Smooth muscle cell (in vitro differentiated cells): ENCODE measurements at regions not wholly inside any gene's neighbourhood (a gene's known extent, or its start where the extent isn't known, plus 50 kb on each side); places are given as distances from the start of the nearest gene placed in this dataset.

Experiments used
- DNase-seq: peaks from one replicate; lab custom pipeline; 2025; ENCODE audit not compliant: unreplicated experiment; lab: John Stamatoyannopoulos, UW
- H2AFZ ChIP-seq: fragments of 200-600 bp; sonication (generic); 2 replicates; pipeline ENCODE4 v1.6.0; 2016; ENCODE audit warnings: antibody characterized with exemption, low read depth, mild to moderate bottlenecking
- H3F3A ChIP-seq: fragments of 200-600 bp; sonication (generic); 2 replicates; pipeline ENCODE4 v1.6.0; 2017; ENCODE audit warnings: antibody characterized with exemption, low read depth
- H3K27ac ChIP-seq: fragments of 200-600 bp; sonication (generic); 2 replicates; pipeline ENCODE4 v1.5.1; 2016; ENCODE audit warnings: low read depth, mild to moderate bottlenecking
- H3K27me3 ChIP-seq: fragments of 200-600 bp; sonication (generic); 2 replicates; pipeline ENCODE4 v1.6.1; 2016; ENCODE audit warnings: low read depth, mild to moderate bottlenecking
- H3K36me3 ChIP-seq: fragments of 200-600 bp; sonication (generic); 2 replicates; pipeline ENCODE4 v1.5.1; 2016; ENCODE audit warnings: low read depth
- H3K4me1 ChIP-seq: fragments of 200-600 bp; sonication (generic); 2 replicates; pipeline ENCODE4 v1.5.1; 2016; ENCODE audit warnings: low read depth
- H3K4me2 ChIP-seq: fragments of 200-600 bp; sonication (generic); 2 replicates; pipeline ENCODE4 v1.6.0; 2016; ENCODE audit warnings: mild to moderate bottlenecking
- H3K4me3 ChIP-seq: fragments of 200-600 bp; sonication (generic); 2 replicates; pipeline ENCODE4 v1.5.1; 2016; ENCODE audit warnings: mild to moderate bottlenecking
- H3K79me2 ChIP-seq: fragments of 200-600 bp; sonication (generic); 2 replicates; pipeline ENCODE4 v1.6.0; 2016; ENCODE audit warnings: low read depth, mild to moderate bottlenecking
- H3K9ac ChIP-seq: fragments of 200-600 bp; sonication (generic); 2 replicates; pipeline ENCODE4 v1.6.0; 2016; ENCODE audit warnings: low read depth
- H3K9me3 ChIP-seq: fragments of 200-600 bp; sonication (generic); replicated peaks from 2 replicates; pipeline ENCODE4 v1.5.1; 2016; ENCODE audit warnings: low read depth
- H4K20me1 ChIP-seq: fragments of 200-600 bp; sonication (generic); 2 replicates; pipeline ENCODE4 v1.6.0; 2016; ENCODE audit warnings: low read depth
- WGBS: methylation state at CpG from one replicate; pipeline ENCODE4 v1.1.7; 2016; ENCODE audit warnings: low lambda C conversion rate; 5-methylcytosine and 5-hydroxymethylcytosine counted together
- TF ChIP-seq, protein P1 (sequence below): fragments of 200-600 bp; sonication (generic); IDR thresholded peaks from 2 replicates; pipeline ENCODE4 v1.5.1; 2017; ENCODE audit warnings: borderline replicate concordance, mild to moderate bottlenecking, antibody characterized with exemption; ENCODE audit not compliant: insufficient read depth, poor library complexity, severe bottlenecking

DNA sequence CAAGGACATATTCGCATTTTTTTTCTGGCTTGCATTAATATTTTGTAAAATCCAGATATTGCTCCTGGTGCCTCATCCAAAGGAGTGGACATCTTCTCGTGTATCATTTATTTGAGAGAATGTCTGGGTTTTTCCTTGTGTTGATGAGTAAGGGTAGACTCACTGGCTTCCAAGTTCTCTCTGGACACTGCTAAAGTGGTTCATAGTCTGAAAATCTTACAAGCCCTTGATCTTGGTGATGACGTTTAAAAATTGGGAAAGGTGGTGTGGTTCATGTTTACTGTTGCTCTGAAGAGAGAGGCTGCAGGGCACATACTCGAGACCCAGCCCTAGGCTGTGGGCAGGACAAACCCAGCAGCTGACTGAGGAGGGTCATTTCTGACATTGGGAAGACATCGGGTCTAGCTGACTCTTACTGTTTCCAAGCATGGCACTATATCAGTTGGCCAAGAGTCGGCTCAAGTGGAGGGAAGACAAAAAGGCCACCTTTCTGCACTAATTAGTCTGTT, 296.2 kb downstream of the LMX1A start:
- no peaks in the 10 kb centered on the region for H3F3A ChIP-seq
- no peaks in the 10 kb centered on the region for H3K79me2 ChIP-seq
- WGBS, result 69% methylated on average over 6 of the region's 6 CpGs
- DNase-seq, result no peak
- H3K36me3 ChIP-seq, result no peaks in the 10 kb centered on the region
- H4K20me1 ChIP-seq, result no peaks in the 10 kb centered on the region
- no peak overlapping the region for H3K4me3 ChIP-seq
- no peak overlapping the region for H3K9ac ChIP-seq
- H3K4me1 ChIP-seq, result no peaks in the 10 kb centered on the region
- TF ChIP-seq, protein P1, sequence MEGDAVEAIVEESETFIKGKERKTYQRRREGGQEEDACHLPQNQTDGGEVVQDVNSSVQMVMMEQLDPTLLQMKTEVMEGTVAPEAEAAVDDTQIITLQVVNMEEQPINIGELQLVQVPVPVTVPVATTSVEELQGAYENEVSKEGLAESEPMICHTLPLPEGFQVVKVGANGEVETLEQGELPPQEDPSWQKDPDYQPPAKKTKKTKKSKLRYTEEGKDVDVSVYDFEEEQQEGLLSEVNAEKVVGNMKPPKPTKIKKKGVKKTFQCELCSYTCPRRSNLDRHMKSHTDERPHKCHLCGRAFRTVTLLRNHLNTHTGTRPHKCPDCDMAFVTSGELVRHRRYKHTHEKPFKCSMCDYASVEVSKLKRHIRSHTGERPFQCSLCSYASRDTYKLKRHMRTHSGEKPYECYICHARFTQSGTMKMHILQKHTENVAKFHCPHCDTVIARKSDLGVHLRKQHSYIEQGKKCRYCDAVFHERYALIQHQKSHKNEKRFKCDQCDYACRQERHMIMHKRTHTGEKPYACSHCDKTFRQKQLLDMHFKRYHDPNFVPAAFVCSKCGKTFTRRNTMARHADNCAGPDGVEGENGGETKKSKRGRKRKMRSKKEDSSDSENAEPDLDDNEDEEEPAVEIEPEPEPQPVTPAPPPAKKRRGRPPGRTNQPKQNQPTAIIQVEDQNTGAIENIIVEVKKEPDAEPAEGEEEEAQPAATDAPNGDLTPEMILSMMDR, result no peak
- no peak overlapping the region for H3K4me2 ChIP-seq
- H3K27me3 ChIP-seq, result no peaks in the 10 kb centered on the region
- no peak overlapping the region for H2AFZ ChIP-seq
- H3K9me3 ChIP-seq, result no peaks in the 10 kb centered on the region
- no peak overlapping the region for H3K27ac ChIP-seq

DNA sequence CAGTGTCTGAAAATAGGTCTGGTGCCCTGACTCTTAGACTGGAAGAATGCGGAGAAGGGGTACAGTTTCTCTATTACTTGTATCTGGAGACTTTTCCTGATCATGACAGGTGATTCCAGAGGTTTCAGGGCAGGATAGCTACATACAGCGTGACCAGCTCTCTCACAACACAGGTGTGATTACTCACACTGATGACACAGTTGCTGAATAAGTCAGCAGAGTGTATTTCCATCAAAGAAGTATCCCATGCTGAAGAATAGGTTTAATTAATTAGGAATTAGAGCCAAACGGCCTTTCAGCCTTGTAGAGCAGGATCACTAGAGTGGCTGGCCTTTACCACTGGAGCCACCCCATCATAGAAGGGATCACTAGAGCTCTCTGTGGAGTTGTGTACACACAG, 298.6 kb downstream of the LMX1A start:
- H3F3A ChIP-seq, result no peaks in the 10 kb centered on the region
- H3K36me3 ChIP-seq, result no peaks in the 10 kb centered on the region
- no peak overlapping the region for H3K9ac ChIP-seq
- TF ChIP-seq, protein P1, result no peak
- H2AFZ ChIP-seq, result no peak overlapping the region
- H3K4me2 ChIP-seq, result no peak overlapping the region
- no peaks in the 10 kb centered on the region for H3K9me3 ChIP-seq
- WGBS, result 65% methylated on average over 3 of the region's 3 CpGs
- H4K20me1 ChIP-seq, result no peaks in the 10 kb centered on the region
- peaks cover 5% of the 10 kb centered on the region for H3K4me1 ChIP-seq
- H3K79me2 ChIP-seq, result no peaks in the 10 kb centered on the region
- H3K27ac ChIP-seq, result no peak overlapping the region
- H3K4me3 ChIP-seq, result no peak overlapping the region
- no peak for DNase-seq
- no peaks in the 10 kb centered on the region for H3K27me3 ChIP-seq

DNA sequence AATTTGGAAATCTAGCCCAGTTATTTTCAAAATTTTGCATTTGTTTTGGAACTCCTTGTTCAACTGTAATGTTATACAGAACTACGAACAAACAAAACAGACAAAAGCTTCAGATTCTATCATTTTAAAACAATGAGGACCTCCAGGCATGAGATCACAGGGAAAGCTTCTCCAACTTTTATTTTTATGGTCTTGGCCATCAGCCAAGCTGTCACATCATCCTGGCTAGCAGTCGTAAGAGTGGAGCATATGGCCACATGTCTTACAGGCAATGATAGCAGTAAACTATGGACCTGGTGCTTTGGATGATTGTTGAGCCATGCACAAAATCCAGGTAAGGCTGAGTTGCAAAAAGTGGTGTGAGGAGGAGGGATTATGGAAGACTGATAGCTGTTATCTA, 299.6 kb downstream of the LMX1A start:
- Histone ChIP-seq H3F3A (no peaks in the 10 kb centered on the region), H3K79me2 (no peaks in the 10 kb centered on the region), H3K4me2 (no peak overlapping the region), H2AFZ (no peak overlapping the region), H3K9me3 (no peaks in the 10 kb centered on the region), H4K20me1 (no peaks in the 10 kb centered on the region), H3K36me3 (no peaks in the 10 kb centered on the region), H3K4me3 (no peak overlapping the region), H3K9ac (no peak overlapping the region), H3K27me3 (no peaks in the 10 kb centered on the region), H3K4me1 (peaks cover 5% of the 10 kb centered on the region), H3K27ac (no peak overlapping the region)
- TF ChIP-seq, protein P1, result no peak
- 50% methylated on average over 2 of the region's 2 CpGs for WGBS
- no peak for DNase-seq

DNA sequence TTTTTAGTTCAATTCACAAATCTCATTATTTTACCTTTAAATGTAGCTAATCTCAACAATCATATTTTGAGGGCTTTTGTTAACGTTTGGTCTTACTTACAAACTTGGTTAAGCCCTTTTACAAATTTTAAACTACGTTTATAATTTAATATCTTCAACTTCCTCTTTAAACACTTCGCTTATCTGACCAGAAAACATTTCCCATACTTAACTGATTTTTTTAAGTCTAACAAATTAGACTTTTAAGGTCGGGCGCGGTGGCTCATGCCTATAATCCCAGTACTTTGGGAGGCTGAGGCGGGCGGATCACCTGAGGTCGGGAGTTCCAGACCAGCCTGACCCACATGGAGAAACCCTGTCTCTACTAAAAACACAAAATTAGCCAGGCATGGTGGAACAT, 300.9 kb downstream of the LMX1A start:
- DNase-seq, result no peak
- TF ChIP-seq, protein P1, result no peak

More for the DNA sequence above, 300.9 kb downstream of the LMX1A start:
- Histone ChIP-seq H3K79me2 (no peaks in the 10 kb centered on the region), H3K4me2 (no peak overlapping the region), H3K4me1 (peaks cover 5% of the 10 kb centered on the region), H3K27me3 (no peaks in the 10 kb centered on the region), H3K36me3 (no peaks in the 10 kb centered on the region), H3K9ac (no peak overlapping the region), H3K4me3 (no peak overlapping the region), H3F3A (no peaks in the 10 kb centered on the region), H3K9me3 (no peaks in the 10 kb centered on the region), H2AFZ (no peak overlapping the region), H3K27ac (no peak overlapping the region), H4K20me1 (no peaks in the 10 kb centered on the region)
- 88% methylated on average over 9 of the region's 9 CpGs for WGBS
